Type B pancreatic cell (in vitro differentiated cells): ENCODE measurements at regions not wholly inside any gene's neighbourhood (a gene's known extent, or its start where the extent isn't known, plus 50 kb on each side); places are given as distances from the start of the nearest gene placed in this dataset.

Source experiments
- DNase-seq: peaks from one replicate; pipeline ENCODE4 v3.0.0; 2021; ENCODE audit warnings: mixed read lengths; ENCODE audit not compliant: unreplicated experiment; ENCODE audit errors: extremely low spot score
- H3K27ac Mint-ChIP-seq: 2 replicates; pipeline ENCODE4 v1.8.0; 2021; ENCODE audit warnings: mild to moderate bottlenecking, mixed read lengths
- H3K27me3 Mint-ChIP-seq: 2 replicates; pipeline ENCODE4 v1.8.0; 2021; ENCODE audit warnings: mixed read lengths
- H3K36me3 Mint-ChIP-seq: 2 replicates; pipeline ENCODE4 v1.8.0; 2021; ENCODE audit warnings: mixed read lengths
- H3K4me1 Mint-ChIP-seq: one replicate; pipeline ENCODE4 v1.8.0; 2021; ENCODE audit warnings: mixed read lengths; ENCODE audit not compliant: unreplicated experiment
- H3K4me3 Mint-ChIP-seq: 2 replicates; pipeline ENCODE4 v1.8.0; 2021; ENCODE audit warnings: mild to moderate bottlenecking, mixed read lengths
- H3K9me3 Mint-ChIP-seq: 2 replicates; pipeline ENCODE4 v1.8.0; 2021; ENCODE audit warnings: mixed read lengths
- TF ChIP-seq, protein P1 (sequence below): fragments of 200-600 bp; sonication (generic); conservative IDR thresholded peaks from 2 replicates; pipeline ENCODE4 v1.5.0; 2021; ENCODE audit warnings: antibody characterized with exemption, mild to moderate bottlenecking

GRCh38 chr5:91898898-91899297 lies 515.8 kb upstream of the ARRDC3 start:
- TF ChIP-seq, protein P1, sequence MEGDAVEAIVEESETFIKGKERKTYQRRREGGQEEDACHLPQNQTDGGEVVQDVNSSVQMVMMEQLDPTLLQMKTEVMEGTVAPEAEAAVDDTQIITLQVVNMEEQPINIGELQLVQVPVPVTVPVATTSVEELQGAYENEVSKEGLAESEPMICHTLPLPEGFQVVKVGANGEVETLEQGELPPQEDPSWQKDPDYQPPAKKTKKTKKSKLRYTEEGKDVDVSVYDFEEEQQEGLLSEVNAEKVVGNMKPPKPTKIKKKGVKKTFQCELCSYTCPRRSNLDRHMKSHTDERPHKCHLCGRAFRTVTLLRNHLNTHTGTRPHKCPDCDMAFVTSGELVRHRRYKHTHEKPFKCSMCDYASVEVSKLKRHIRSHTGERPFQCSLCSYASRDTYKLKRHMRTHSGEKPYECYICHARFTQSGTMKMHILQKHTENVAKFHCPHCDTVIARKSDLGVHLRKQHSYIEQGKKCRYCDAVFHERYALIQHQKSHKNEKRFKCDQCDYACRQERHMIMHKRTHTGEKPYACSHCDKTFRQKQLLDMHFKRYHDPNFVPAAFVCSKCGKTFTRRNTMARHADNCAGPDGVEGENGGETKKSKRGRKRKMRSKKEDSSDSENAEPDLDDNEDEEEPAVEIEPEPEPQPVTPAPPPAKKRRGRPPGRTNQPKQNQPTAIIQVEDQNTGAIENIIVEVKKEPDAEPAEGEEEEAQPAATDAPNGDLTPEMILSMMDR = no peak
- H3K27me3 Mint-ChIP-seq = no peaks in the 10 kb centered on the region
- no peak overlapping the region for H3K27ac Mint-ChIP-seq
- DNase-seq = no peak
- H3K36me3 Mint-ChIP-seq = no peaks in the 10 kb centered on the region
- H3K4me1 Mint-ChIP-seq = no peaks in the 10 kb centered on the region
- no peak overlapping the region for H3K4me3 Mint-ChIP-seq
- no peaks in the 10 kb centered on the region for H3K9me3 Mint-ChIP-seq

- TF ChIP-seq, protein P1 = no peak
- DNase-seq = no peak
- H3K9me3 Mint-ChIP-seq = no peaks in the 10 kb centered on the region
- no peaks in the 10 kb centered on the region for H3K4me1 Mint-ChIP-seq
- H3K27me3 Mint-ChIP-seq = no peaks in the 10 kb centered on the region
- H3K4me3 Mint-ChIP-seq = no peak overlapping the region
- H3K36me3 Mint-ChIP-seq = no peaks in the 10 kb centered on the region
- H3K27ac Mint-ChIP-seq = no peak overlapping the region
Observed at GRCh38 chr5:91898019-91898418, 514.9 kb upstream of the ARRDC3 start.

DNA sequence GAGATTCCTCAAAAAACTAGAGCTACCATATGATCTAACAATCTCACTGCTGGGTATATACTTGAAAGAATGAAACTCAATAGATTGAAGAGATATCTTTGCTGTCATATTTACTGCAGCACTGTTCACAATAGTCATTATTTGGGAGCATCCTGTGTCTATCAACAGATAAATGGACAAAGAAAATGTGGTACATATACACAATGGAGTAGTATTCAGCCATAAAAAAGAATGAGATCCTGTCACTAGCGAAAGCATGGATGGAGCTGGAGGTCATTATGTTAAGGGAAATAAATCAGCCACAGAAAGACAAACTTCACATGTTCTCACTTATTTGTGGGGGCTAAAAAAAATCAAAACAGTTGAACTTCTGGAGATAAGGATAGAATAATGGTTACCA lies 505.7 kb upstream of the ARRDC3 start:
- H3K27me3 Mint-ChIP-seq = no peaks in the 10 kb centered on the region
- H3K4me3 Mint-ChIP-seq = no peak overlapping the region
- peaks cover 10% of the 10 kb centered on the region for H3K4me1 Mint-ChIP-seq
- TF ChIP-seq, protein P1 = no peak
- no peaks in the 10 kb centered on the region for H3K36me3 Mint-ChIP-seq
- H3K27ac Mint-ChIP-seq = no peak overlapping the region
- DNase-seq = no peak
- H3K9me3 Mint-ChIP-seq = no peaks in the 10 kb centered on the region

DNA sequence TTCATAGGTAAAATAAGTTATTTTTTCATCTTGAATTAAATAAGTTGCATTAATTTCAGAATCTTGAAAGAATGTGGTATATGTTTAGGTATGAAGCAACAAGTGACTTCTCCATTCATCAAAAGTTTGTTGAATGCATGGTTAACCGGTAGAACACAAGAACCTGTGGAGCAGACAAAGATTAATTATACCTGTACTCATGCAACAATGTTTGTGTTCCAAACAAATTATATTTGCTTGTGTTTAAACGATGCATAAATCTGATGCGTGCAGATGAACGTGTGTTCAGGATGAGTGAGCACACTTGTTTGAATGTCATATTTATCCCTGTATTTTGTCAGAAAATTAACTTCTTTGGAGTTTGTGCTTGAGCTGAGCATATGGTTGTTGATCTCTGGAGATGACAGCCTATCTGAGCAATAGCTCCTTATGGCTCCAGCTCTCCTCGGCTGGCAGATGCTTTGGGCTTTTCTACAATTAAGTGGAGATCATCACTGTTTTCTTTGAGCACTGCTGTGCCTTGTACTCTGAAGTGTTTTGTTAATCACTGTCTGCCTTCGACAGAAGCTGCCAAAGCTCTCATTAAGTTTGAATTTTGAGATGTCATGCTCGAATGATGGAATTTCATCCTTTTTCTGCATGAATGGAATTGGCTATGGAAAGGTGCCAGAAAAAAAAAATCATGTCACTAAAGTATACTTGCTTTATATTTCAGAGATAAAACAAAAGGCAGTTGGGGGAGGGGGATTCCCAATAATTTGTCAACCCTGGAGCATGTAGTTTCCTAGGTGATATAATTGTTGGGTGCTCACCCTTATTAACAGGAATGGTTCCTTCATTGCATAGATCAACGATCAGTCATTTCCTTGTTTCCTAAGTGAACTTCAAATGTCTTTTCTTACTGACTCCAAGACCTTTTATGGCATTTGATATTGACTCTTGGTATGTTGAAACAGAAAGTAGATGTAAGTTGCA lies 502.5 kb upstream of the ARRDC3 start:
- H3K27ac Mint-ChIP-seq = no peak overlapping the region
- TF ChIP-seq, protein P1 = no peak
- no peaks in the 10 kb centered on the region for H3K9me3 Mint-ChIP-seq
- no peaks in the 10 kb centered on the region for H3K27me3 Mint-ChIP-seq
- DNase-seq = no peak
- H3K4me3 Mint-ChIP-seq = no peak overlapping the region
- H3K36me3 Mint-ChIP-seq = no peaks in the 10 kb centered on the region
- H3K4me1 Mint-ChIP-seq = peaks cover 10% of the 10 kb centered on the region

DNA sequence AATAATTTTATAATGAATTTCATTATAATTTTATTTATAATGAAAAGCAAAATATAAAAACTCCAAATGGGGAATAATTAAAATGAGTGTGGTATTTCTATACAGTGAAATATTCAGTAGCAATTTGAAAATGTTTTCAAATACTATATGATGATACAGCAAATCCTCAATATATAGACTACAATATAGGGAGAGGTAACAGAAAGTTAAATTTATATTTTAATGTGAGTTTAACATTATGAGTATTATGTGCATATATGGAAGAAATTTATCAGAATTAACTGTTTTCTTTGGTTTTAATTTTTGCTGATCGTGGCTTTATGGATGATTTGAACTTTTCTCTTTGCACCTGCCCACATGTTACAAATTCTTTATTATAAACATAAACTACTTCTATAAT lies 500.9 kb upstream of the ARRDC3 start:
- Mint-ChIP-seq H3K27ac (no peak overlapping the region), H3K27me3 (no peaks in the 10 kb centered on the region), H3K4me1 (peaks cover 10% of the 10 kb centered on the region), H3K9me3 (peaks cover 4% of the 10 kb centered on the region), H3K4me3 (no peak overlapping the region), H3K36me3 (no peaks in the 10 kb centered on the region)
- TF ChIP-seq, protein P1 = no peak
- DNase-seq = no peak
